GM21447 (cell line): ENCODE measurements at regions not wholly inside any gene's neighbourhood (a gene's known extent, or its start where the extent isn't known, plus 50 kb on each side); places are given as distances from the start of the nearest gene placed in this dataset.
"Not testable (repeated sequence)": the region's sequence is repeated elsewhere in the genome, so short reads cannot be mapped to it uniquely, and the experiment has no call there.

Source experiments
- ATAC-seq: cut with Tn5 transposase; IDR thresholded peaks from one replicate; pipeline ENCODE4 v1.9.1; 2021; ENCODE audit not compliant: unreplicated experiment

DNA sequence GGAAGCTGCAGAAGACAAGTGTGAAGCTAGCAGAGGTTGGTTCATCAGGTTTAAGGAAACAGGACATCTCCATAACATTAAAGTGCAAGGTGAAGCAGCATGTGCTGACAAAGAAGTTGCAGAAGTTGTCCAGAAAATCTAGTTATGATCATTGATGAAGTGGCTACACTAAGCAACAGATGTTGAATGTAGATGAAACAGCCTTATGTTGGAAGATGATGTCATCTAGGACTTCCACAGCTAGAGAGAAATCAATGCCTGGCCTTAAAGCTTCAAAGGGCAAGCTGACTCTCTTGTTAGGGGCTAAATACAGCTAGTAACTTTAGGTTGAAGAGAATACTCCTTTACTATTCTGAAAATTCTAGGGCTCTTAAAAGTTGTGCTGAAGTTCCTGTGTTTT is 340.2 kb upstream of the SOX9 start:
- ATAC-seq, result no peak

DNA sequence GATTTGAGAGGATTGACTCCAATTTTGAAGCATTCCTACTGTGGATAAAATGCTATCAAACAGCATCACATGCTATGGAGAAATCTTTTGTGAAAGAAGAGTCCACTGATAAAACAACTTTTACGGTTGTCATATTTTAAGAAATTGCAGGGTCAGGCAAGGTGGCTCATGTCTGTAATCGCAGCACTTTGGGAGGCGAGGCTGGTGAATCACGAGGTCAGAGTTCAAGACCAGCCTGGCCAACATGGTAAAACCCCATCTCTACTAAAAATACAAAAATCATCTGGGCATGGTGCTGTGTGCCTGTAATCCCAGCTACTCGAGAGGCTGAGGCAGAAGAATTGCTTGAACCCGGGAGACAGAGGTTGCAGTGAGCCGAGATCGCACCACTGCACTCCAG is 338.8 kb upstream of the SOX9 start:
- ATAC-seq, result not testable (repeated sequence)

DNA sequence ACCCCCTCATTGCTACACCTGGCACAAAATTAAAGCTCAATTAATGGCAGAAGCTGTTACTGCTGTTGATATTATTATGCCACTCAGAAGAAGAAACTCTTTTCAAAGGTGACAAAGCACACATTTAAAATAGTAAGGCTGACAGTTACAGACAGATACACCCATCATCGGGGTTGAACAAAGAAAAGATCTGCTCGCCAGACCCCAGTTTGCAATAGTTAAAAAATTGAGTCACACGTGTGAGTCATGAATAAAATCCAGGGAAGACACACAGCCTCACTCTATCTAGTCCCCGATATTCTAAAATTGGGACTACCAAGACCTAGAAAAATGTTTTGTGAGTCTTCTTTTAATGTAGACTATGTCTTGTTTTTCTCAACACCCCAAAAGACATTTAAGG is 330.0 kb upstream of the SOX9 start:
- no peak for ATAC-seq

DNA sequence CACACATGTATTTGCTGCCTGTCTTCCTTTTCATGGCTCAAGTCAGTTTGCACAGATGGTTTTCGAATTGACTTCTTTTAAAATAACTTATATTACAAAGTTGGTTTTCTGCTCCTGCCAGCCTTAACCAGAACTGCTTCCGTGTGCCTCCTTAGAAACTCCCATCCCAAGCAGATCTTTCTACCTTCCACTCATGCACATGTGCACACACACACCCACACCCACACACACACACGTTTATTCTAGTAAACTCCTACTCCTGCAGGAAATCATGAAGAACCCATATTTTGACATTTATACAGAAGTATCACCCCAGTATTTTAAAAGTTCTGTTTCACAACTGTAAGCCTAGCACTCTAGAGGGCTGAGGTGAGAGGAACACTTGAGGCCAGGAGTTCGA is 329.5 kb upstream of the SOX9 start:
- no peak for ATAC-seq

DNA sequence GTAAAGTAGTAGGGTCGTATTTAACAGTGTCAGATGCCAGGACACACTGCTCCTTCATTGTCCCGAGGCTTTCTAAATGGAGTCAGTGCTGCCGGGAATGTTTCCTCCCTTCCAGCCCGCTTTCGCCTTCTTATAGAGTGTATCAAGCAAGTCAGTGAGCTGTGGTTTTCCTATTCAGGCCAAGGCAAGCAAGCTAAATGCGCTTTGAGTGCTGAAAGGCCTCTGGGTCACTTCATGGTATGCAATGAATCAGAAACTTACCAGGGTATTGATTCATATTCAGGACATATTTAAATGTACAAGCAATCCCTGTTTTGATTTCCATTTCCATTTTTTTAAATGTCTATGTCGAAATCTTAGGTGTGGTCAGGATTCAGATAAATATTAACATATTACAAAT is 327.9 kb upstream of the SOX9 start:
- no peak for ATAC-seq

DNA sequence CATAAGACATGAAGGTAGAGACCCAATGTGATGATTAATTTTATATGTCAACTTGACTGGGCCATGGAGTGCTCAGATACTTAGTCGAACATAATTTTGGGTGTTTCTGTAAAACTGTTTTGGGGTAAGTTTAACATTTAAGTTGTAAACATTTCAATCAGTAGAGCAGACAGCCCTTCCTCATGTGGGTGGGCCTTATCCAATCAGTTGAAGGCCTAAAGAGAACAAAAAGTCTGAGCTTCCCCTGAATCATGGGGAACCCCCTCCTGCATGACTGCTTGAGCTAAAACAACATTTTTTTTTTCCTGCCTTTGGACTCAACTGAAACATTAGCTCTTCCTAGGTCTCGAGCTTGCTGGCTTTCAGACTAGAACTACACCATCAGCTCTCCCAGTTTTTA is 327.3 kb upstream of the SOX9 start:
- ATAC-seq, result no peak

DNA sequence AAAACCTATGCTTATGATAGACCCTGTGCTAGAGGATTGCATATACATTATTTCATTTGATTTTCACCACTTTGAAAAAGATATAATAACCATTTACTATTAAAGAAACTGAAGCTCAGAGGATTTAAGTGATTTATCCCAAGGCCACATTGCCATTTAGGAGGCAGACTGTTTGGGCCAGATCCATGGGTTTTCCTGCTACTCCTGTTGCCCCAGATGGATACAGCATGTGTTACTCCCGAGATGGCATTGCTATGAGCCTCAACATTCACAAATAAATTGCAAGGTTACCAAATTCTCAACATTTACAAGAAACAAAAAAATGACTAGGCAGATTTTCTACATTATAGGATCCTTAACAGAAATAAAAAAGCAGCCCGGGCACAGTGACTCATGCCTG is 322.1 kb upstream of the SOX9 start:
- ATAC-seq, result no peak

DNA sequence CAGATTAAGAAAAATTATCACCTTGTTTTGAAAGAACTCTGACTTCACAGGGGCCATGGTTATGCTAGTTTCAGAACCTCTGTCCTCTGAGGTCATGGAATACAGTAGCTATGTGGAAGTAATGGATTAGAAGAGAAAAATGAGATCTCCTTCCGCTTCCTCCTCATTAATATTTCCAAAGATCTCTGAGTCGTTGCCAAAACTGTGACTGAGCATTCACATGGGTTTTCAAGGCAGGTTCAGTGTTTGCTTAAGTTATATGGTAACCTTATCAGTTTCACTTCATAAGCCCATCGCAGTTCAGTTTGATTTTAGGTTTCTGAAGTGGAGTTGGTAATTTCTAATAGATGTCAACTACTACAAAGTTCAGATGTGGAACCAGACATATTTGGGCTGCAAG is 321.2 kb upstream of the SOX9 start:
- no peak for ATAC-seq

DNA sequence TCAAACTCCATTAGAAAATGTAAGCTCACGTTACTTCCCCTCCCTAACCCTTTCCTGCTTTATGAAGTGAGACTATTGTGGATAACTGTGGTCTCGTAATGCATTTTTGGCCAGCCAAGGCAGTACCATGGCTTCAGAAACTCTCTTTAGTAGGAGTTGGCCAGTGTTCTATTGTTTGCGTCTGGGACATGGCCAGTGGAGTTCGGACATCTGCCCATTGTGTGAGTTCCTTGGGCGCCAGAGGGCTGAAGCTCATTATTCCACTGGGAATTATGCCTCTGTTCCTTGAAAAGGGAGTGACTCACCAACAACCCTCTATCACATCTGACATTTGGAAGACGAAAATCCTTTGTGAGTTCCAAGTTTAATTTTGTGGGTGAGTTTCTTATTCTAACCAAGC is 319.5 kb upstream of the SOX9 start:
- no peak for ATAC-seq

DNA sequence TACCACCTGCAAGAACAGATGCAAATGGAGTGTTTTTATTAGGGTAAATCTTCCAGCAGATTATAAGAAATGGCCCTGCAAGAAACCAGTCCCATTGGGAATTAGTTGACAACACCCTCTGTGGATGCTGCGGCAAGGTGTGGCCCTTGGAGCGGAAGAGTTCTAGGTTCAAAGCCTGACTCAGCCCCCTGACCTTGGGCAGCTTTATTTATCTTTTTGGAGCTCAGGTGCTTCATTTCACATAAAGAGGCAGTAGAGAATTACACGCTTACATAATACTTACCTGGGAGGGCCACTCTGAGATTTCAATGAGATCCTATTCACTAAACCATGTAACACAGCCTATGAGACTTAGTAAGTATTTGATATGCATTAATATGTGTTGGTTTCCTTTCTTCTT is 318.2 kb upstream of the SOX9 start:
- no peak for ATAC-seq

DNA sequence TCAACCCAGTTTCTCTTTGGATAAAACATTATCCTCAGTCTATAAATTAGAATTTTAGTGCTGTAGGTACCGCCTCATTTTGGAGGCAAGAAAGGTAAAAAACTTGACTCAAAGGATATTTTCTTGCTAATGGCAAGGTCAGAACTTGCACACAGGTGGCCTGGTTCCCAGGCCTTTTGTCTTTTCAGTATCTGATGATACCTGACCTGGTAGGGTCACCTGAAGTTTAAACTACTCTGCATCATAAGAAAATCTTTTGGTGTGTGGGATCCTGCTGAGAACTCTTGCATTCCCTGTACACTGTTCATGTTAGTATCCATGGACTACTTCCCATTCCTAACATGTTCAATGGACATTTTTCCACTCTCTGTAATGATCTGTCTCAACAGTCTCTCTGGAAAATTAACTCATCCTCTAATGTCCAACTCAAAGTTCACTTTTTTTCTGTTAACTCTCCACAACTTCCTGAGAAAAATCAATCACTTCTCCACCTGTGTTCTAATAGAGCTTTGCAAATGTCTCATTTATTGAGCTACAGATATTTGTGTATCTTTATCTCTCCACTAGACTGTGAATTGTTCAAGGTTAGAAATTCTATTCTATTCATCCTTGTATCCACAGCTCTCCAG is 317.1 kb upstream of the SOX9 start:
- ATAC-seq, result no peak

DNA sequence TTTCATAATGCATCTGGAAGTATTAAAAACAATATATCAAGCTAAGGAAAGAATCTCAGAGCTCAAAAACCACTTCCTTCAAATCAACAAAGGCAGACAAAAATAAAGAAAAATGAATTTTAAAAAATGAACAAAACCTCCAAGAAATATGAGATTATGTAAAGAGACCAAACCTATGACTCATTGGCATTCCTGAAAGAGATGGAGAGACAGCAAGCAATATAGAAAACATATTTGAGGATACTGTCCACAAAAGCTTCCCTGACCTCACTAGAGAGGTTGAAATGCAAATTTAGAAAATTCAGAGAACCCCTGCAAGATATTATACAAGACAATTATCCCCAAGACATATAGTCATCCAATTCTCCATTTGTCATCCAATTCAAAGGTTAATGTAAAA is 311.3 kb upstream of the SOX9 start:
- no peak for ATAC-seq

DNA sequence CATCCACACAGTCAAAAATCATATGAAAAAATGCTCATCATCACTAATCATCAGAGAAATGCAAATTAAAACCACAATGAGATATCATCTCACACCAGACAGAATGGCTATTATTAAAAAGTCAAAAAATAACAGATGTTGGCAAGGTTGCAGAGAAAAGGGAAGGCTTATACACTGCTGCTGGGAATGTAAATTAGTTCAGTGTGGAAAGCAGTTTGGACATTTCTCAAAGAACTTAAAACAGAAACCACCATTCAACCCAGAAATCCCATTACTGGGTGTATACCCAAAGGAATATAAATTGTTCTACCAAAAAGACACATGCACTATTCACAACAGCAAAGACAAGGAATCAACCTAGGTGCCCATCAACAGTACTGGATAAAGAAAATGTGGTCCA is 307.0 kb upstream of the SOX9 start:
- not testable (repeated sequence) for ATAC-seq

DNA sequence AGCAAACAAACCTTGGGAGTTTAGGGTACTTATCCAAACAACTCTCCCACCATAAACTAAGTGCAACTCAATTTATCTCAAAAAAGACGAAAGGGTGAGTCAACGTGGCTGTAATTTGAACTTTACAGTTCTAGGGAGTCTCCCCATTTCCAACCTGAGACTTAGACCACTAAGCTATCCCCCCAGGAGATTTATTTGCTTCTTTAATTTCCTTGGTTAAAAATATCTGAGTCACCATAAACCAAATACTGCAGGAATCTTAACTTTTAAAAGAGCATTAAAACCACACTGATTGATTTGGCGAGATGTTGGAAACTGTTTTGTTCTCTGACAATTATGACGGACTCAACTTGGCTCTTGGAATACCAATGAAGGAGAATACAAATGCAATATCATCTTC is 299.3 kb upstream of the SOX9 start:
- ATAC-seq, result no peak

DNA sequence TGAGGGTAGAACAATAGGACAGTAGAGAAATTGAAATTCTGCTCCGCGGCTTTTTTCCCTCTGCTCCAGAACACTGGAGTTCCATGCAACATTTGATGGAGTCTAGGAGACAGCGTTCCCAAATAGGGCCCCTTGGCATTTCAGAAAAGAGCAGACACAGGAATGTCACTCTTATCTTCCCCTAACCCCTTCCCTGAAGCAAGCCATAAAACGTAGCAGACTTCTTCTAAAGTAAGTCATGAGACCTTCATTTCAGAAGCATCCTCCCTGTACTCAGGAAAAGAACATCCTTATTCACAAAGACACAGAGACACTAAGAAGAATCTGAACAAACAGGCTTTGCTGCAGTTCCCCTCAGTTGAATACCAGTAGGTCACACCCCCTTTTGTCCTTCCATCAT is 296.1 kb upstream of the SOX9 start:
- no peak for ATAC-seq

DNA sequence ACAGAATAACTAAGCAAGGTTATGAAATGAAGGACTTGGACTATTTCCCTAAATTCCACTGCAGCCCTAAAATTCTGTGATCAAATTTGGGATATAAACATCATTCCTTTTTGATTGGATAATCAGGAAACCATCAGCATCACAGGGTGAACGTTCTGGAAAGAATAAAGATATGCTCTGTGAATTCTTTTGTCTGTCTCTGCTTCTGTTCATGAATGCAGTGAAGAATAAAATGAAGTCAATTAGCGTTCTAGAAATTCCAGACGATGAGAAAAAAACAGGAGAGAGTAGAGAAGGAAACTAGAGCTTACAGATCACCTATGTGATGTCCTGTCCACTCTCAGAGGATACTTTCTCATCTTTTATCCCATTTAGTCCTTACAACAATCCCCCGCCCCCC is 295.1 kb upstream of the SOX9 start:
- ATAC-seq, result no peak

DNA sequence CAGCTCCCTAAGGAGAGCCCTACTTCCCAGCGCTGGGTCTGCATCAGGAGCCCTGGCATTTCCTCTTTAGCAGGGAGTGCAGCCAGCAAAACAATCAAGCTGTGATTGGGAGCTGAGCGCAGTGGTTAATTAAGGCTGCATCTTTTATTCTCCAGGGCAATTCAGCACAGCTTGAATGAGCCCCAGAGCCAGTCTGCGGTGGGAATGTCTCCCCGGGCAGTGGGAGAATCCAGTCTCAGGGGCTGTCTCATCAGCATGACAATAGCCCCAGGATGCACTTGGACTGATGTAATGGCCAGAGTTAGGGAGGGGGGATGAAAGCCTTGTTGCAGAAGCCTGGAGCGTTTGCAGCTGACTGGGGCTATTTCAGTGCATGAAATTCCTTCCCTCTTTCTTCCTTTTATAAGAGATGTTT is 292.6 kb upstream of the SOX9 start:
- ATAC-seq, result no peak

DNA sequence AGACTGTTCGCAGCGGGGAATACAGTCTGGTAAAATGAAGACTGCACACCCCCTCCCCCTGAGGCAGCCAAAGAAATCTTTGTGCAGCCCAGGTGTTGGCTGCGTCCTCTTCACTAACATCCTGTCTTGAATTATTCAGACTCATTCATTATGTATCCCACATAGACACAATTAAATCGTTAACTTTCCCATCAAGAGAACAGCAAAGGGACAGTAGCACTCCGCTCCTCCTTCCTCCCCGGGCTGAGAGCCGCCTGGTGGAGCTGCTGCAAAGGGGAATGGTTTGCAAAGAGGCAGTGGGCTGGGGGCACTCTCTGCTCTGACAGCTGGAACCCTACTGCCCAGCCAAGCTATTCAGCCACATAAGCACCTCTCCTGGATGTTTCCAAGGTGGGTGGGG is 290.0 kb upstream of the SOX9 start:
- ATAC-seq, result no peak

DNA sequence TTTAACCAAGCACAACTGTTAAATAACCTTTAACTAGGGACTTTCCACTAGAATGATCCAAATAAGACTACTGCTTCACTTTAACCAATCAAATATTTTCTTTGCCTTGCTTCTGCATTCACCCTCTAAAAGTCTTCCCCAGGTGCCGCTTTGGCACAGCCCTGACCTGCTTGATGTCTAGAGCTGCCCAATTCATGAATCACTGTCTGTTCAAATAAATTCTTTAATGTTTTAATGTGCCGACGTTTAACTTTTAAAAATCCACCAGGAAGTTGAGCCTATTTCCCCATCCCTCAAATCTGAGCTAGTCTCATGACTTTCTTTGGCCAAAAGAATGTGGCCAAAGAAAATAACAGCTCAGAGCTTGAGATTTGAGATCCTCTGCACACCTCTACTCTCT is 277.8 kb upstream of the SOX9 start:
- no peak for ATAC-seq

DNA sequence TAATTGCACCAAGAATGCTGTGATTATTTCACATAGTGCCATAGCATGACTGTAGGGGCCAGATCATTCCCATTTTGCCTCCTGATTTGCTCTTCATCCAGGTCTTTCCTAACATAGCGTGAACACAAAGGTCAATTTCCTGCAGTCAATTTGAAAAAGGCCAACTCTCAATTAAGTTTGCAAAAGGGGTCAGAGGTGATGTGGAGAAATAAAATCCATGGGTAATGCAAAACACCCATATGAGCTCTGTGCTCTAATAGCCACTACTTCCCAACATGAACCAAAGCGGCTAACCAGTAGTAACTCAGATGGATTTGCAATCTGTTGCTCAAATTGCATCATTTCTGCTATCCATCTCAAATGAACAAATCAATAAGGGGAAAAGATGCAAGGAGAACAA is 275.5 kb upstream of the SOX9 start:
- ATAC-seq, result no peak

DNA sequence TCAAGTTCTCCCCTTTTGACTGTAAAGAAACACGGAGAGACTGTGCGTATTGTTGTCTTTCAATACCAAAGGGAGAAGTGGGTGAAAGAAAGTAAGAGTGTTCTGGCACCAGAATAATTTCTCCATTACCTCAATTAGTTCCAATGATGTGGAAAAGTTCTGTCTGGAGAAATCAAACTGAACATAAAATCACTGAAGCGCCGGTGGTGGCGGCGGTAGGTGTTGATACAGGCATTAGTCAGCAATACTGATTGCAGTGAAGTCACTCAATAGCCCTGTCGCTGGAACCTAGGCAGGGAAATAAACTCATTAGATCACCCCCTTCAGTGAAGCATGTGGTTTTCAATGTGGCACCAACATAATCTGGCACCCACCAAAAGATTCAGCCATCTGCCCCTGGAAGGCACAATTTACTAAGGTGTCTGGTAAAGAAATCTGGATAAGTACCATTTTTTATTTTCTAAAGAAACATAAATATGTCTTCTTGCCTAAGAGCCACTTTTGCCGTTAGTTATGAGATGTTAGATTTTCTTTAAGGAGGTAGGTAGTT is 274.2 kb upstream of the SOX9 start:
- ATAC-seq, result no peak

DNA sequence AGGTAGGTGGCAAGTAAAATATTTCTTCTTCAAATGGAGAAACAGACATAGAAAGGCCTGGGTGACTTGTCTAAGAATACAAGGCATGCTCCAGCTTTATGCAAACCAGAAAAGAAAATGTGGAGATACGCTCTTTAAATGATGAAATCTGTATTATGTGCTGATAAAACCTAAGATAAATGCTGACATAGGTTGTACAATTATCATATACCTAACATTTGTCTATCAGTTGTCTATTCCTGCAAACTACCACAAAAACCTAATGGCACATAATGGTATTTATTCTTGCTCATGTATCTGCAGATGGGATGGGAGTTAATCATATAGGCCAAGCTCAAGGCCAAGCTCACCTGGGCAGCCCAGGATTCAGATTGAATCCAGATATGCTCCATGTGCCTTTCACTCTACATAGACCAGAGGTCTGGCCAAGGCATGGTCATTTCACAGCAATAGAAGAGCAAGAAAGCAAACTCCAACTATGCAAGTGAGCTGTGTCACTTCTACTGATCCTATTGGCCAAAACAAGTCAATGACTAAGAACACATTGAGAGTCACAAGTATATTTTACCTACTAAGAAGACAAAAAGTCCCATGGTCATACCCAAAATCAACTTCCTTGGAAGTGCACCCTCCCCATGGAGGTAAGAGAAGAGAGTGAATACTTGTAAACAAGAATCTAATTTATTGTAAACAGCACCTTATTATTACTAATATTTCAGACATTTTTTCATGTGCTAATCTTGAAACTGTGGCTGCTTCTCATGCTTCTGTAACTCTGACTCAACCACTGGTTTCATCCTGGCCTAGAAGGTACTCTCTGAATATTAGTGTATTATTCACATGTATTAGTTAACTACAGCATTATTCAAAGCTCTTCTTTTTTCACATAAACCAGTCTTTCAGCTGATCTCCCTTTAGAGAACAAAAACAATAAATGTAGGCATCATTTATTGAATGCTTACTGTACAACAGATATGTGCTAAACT is 270.7 kb upstream of the SOX9 start:
- no peak for ATAC-seq
